Loucy (cell line): ENCODE measurements at regions not wholly inside any gene's neighbourhood (a gene's known extent, or its start where the extent isn't known, plus 50 kb on each side); places are given as distances from the start of the nearest gene placed in this dataset.

ENCODE experiments used
- H2AFZ ChIP-seq: fragments of 200-600 bp; sonication (generic); 2 replicates; pipeline ENCODE4 v1.6.0; 2016; ENCODE audit warnings: antibody characterized with exemption, mild to moderate bottlenecking, low read length, moderate library complexity
- H3F3A ChIP-seq: fragments of 200-600 bp; 2 replicates; pipeline ENCODE4 v1.6.0; 2016; ENCODE audit warnings: antibody characterized with exemption, low read depth, mild to moderate bottlenecking
- H3K27me3 ChIP-seq: fragments of 200-600 bp; sonication (generic); 2 replicates; pipeline ENCODE4 v1.6.1; 2014; ENCODE audit warnings: low read length, mild to moderate bottlenecking; ENCODE audit not compliant: insufficient read depth, poor library complexity, severe bottlenecking
- H3K36me3 ChIP-seq: fragments of 200-600 bp; sonication (generic); 2 replicates; pipeline ENCODE4 v1.6.1; 2016; ENCODE audit warnings: low read length; ENCODE audit not compliant: insufficient read depth
- H3K4me1 ChIP-seq: fragments of 200-600 bp; sonication (generic); 2 replicates; pipeline ENCODE4 v1.5.1; 2014; ENCODE audit warnings: low read length, mild to moderate bottlenecking; ENCODE audit not compliant: insufficient read depth, poor library complexity, severe bottlenecking
- H3K4me2 ChIP-seq: fragments of 200-600 bp; sonication (generic); 2 replicates; pipeline ENCODE4 v1.6.0; 2014; ENCODE audit warnings: antibody characterized with exemption, low read length, low read depth, mild to moderate bottlenecking; ENCODE audit not compliant: poor library complexity, severe bottlenecking
- H3K4me3 ChIP-seq: fragments of 200-600 bp; sonication (generic); 2 replicates; pipeline ENCODE4 v1.5.1; 2014; ENCODE audit warnings: low read length, mild to moderate bottlenecking, mixed read lengths; ENCODE audit not compliant: poor library complexity, severe bottlenecking
- H3K79me2 ChIP-seq: fragments of 200-600 bp; sonication (generic); 2 replicates; pipeline ENCODE4 v1.6.1; 2014; ENCODE audit warnings: low read length; ENCODE audit not compliant: insufficient read depth
- H3K9ac ChIP-seq: fragments of 200-600 bp; sonication (generic); 2 replicates; pipeline ENCODE4 v1.6.0; 2014; ENCODE audit warnings: mild to moderate bottlenecking, low read depth, low read length, moderate library complexity; ENCODE audit not compliant: poor library complexity, severe bottlenecking
- H3K9me2 ChIP-seq: fragments of 200-600 bp; sonication (generic); replicated peaks from 2 replicates; pipeline ENCODE4 v1.6.1; 2016; ENCODE audit warnings: low read depth, low read length, mixed read lengths
- H3K9me3 ChIP-seq: fragments of 200-600 bp; sonication (generic); 2 replicates; pipeline ENCODE4 v1.6.1; 2014; ENCODE audit warnings: mild to moderate bottlenecking, antibody characterized with exemption, low read length, low read depth; ENCODE audit not compliant: insufficient read depth
- H4K20me1 ChIP-seq: fragments of 200-600 bp; sonication (generic); 2 replicates; pipeline ENCODE4 v1.6.0; 2014; ENCODE audit warnings: antibody characterized with exemption, low read length, mild to moderate bottlenecking; ENCODE audit not compliant: insufficient read depth, poor library complexity, severe bottlenecking
- EZH2phosphoT487 ChIP-seq: fragments of 200-600 bp; IDR thresholded peaks from 2 replicates; pipeline ENCODE4 v1.6.1; 2018; ENCODE audit warnings: antibody characterized with exemption, mild to moderate bottlenecking, moderate library complexity, borderline replicate concordance
- TF ChIP-seq, protein P1 (sequence below): fragments of 200-600 bp; sonication (generic); conservative IDR thresholded peaks from 2 replicates; pipeline ENCODE4 v1.5.1; 2014; ENCODE audit warnings: mild to moderate bottlenecking, antibody characterized with exemption, low read length

DNA sequence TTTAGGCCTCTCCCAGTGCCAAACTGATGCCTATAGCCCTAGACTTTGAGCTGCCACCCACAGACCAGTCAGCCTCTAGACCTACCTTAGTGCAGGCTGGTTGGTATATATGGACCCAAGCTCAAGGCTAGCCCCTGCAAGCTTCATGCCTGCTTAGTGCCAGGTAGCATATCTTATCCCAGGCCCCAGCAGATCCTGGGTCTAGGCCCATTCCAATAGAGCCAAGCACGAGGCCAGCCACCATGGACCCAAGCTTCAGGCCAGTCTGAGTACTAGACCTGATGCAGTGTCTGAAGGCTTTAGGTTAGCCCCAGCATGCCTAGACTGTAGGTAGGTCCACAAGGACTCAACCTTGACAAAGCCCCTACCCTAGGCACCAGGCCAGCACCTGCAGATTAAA lies 1081.7 kb downstream of the JRKL start:
- Histone ChIP-seq H3K9ac (no peak overlapping the region), H3K4me3 (no peak overlapping the region), H3K9me2 (0 out of 2 replicates have a peak, but pooled peaks cover 5% of the 10 kb centered on the region), H2AFZ (no peak overlapping the region), H3K79me2 (no peaks in the 10 kb centered on the region), H3K4me1 (no peaks in the 10 kb centered on the region), H3K36me3 (no peaks in the 10 kb centered on the region), H3K9me3 (no peaks in the 10 kb centered on the region; the same call in 1 of the 2 replicates), H3K27me3 (no peaks in the 10 kb centered on the region), H3F3A (no peaks in the 10 kb centered on the region), H3K4me2 (no peak overlapping the region), H4K20me1 (no peaks in the 10 kb centered on the region)
- no peak for TF ChIP-seq EZH2phosphoT487
- TF ChIP-seq, protein P1, sequence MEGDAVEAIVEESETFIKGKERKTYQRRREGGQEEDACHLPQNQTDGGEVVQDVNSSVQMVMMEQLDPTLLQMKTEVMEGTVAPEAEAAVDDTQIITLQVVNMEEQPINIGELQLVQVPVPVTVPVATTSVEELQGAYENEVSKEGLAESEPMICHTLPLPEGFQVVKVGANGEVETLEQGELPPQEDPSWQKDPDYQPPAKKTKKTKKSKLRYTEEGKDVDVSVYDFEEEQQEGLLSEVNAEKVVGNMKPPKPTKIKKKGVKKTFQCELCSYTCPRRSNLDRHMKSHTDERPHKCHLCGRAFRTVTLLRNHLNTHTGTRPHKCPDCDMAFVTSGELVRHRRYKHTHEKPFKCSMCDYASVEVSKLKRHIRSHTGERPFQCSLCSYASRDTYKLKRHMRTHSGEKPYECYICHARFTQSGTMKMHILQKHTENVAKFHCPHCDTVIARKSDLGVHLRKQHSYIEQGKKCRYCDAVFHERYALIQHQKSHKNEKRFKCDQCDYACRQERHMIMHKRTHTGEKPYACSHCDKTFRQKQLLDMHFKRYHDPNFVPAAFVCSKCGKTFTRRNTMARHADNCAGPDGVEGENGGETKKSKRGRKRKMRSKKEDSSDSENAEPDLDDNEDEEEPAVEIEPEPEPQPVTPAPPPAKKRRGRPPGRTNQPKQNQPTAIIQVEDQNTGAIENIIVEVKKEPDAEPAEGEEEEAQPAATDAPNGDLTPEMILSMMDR, result no peak

DNA sequence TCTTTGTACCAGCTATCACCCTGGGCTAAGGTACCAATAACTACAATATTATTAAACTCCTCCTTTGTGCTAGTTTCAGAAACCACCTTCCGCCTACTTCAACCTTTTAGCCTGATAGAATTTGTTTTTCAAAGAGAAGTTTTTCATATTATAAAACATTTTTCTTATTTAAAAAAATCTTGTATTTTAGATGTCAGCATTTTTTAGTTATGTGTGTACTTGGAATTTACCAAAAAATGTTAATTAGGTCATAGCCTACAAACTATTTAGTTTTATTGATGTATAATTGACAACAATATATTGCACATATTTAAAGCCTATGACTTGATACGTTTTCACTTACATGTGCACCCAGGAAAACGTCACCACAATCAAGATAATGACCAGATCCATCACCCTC lies 1097.6 kb downstream of the JRKL start:
- H3K9ac ChIP-seq, result no peak overlapping the region
- H3K4me1 ChIP-seq, result no peaks in the 10 kb centered on the region
- H3F3A ChIP-seq, result no peaks in the 10 kb centered on the region
- H4K20me1 ChIP-seq, result no peaks in the 10 kb centered on the region
- H3K9me2 ChIP-seq, result no peaks in the 10 kb centered on the region
- no peaks in the 10 kb centered on the region for H3K36me3 ChIP-seq
- H3K79me2 ChIP-seq, result no peaks in the 10 kb centered on the region
- no peaks in the 10 kb centered on the region for H3K27me3 ChIP-seq
- H3K9me3 ChIP-seq, result no peaks in the 10 kb centered on the region
- TF ChIP-seq, protein P1, result no peak
- no peak overlapping the region for H3K4me2 ChIP-seq
- no peak overlapping the region for H2AFZ ChIP-seq
- no peak overlapping the region for H3K4me3 ChIP-seq

DNA sequence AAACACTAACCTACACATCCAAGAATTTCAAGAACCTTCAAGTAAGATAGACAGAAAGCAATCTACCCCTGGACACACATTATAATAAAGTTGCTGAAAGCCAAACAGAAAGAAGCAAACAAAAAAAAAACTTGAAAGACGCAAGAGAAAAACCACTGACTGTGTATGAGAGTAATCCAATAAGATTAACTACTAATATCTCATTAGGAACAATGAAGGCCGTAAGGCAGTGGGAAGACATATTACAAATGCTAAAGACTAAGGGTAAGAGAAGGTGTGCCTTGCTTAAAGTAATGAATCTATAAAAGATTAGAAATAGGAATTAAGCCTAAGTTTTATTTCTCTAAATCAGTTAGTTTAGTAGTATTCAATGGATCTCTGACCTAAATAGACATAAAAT lies 1109.1 kb downstream of the JRKL start:
- no peaks in the 10 kb centered on the region for H3K9me3 ChIP-seq
- TF ChIP-seq, protein P1, result no peak
- TF ChIP-seq EZH2phosphoT487, result no peak
- H3K9ac ChIP-seq, result no peak overlapping the region
- no peaks in the 10 kb centered on the region for H3K4me1 ChIP-seq
- H3K27me3 ChIP-seq, result no peaks in the 10 kb centered on the region
- no peaks in the 10 kb centered on the region for H3F3A ChIP-seq
- no peaks in the 10 kb centered on the region for H4K20me1 ChIP-seq
- H3K79me2 ChIP-seq, result no peaks in the 10 kb centered on the region
- H2AFZ ChIP-seq, result no peak overlapping the region
- no peak overlapping the region for H3K4me2 ChIP-seq
- no peaks in the 10 kb centered on the region for H3K36me3 ChIP-seq
- no peak overlapping the region for H3K4me3 ChIP-seq
- H3K9me2 ChIP-seq, result no peaks in the 10 kb centered on the region
